HT-29 (cell line): ENCODE measurements at regions not wholly inside any gene's neighbourhood (a gene's known extent, or its start where the extent isn't known, plus 50 kb on each side); places are given as distances from the start of the nearest gene placed in this dataset.

ENCODE experiments used
- DNase-seq: peaks from one replicate; pipeline ENCODE4 v3.0.0-alpha.2; 2015; ENCODE audit warnings: low spot score

DNA sequence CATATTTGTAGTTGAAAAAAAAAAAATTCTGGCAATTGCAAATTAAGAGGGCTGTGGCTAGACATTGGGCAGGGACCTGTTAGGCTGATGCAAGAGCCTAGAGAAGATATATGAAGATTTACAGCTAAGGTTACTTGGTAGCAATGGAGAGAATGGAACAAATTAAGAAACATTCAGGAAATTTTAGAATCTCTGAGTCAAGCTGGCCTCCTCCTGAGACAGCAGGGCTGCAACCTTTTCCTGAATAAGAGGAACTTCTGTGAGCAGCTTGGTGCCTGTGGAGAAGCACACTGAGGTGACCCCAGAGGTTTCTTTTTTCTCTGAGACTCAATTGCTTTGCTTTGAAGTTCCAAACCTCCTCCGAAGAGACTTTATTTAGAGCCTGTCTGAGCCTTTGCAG, 118.6 kb upstream of the LRATD1 start:
- DNase-seq, result no peak

DNA sequence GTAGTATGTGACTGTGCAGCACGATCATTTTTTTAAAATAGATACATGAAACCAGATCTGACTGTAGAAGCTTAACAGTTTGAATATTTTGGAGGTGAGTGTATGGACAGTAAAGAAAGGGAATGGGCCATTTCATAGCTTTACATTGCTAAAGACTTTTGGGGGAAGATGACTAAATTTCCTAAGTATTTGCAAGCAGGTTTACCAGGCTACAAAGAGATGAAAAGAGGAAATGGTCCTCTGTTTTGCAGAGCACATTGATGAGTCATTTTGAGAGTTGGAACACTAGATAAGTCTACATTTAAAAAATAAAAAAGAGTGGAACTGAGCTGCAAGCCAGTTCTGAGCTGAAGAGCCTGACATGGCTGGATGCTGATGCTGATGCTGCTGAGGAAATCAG, 115.7 kb upstream of the LRATD1 start:
- DNase-seq, result no peak

DNA sequence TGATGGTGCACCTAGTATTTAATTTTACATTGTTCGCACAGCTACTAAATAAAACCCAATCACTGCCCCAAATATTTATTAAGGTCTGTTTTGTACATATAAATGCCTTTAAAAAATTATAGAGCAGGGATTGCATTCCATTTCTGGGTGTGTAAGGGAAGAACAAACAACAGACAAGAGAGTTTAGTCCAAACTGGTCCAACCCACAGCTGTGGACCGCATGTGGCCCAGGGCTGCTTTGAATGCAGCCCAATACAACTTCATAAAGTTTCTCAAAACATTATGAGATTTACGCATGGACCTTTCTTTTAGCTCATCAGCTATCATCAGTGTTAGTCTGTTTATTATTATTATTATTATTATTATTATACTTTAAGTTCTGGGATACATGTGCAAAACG, 114.8 kb upstream of the LRATD1 start:
- no peak for DNase-seq

DNA sequence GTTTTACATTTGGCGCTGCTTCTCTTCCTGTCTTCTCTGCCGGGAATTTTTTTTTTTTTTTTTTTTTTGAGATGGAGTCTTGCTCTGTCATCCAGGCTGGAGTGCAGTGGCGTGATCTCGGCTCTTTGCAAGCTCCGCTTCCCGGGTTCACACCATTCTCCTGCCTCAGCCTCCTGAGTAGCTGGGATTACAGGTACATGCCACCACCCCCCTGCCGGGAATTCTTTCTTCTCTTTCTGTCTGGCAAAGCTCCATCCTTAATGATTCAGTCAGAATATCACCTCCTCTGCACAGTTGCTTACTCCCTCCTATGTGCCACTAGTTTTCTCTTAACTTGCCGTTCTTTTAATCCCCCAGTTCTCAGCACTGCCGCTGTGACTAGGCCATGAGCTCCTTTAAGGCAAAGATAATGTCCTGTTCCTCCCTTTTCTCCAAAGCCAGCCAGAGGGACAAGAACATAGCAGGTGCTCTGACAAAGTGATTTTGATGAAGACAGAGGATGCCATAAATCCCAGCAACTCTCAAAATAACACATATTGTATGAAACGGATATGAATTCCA, 112.1 kb upstream of the LRATD1 start:
- DNase-seq, result no peak

DNA sequence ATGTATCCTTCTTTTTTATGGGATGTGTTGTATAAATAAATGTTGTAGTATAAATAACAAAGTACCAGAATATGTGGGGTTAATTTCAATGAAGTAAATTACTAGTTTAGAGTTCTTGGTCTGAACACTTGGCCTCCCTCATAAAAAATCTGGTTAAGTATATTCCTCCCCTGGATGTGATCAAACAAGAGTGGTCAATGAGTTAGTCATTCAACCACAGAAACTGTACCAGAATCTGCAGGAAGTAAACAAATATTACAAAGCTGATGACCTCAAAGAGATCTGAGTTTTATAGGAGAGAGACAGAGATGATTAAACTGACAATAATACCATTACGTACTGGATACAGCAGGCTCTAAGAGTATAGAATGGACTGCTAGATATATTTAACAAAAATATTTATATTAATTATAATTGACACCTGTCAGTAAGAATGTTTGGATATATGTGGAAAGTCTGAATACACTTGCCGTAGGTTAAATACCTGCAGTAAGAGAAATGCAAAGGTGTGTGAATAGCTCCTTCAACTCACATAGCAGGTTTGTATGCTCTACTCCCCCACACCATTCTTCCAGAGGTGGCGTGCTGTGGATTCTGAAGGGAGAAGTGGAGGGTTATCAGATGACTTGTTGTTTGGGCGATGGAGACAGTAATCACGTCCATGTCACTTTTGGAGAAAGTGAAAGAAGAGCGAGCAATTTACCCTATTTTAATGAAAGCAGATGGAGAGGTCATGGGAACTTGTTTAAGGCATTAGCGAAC, 108.3 kb upstream of the LRATD1 start:
- no peak for DNase-seq

DNA sequence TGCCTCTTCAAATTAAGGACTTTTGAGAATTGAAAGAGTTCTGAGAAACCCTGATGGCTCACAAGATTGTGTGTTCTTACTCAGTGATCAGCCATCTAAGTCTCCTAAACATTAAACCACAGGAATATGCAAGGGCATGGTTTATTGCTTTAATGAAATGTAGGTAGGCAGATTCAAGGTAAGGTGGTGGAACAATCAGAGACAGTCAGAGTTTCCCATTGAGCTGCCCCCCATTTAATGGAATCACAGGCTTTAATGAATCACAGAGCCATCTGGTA, 107.8 kb upstream of the LRATD1 start:
- DNase-seq, result no peak

DNA sequence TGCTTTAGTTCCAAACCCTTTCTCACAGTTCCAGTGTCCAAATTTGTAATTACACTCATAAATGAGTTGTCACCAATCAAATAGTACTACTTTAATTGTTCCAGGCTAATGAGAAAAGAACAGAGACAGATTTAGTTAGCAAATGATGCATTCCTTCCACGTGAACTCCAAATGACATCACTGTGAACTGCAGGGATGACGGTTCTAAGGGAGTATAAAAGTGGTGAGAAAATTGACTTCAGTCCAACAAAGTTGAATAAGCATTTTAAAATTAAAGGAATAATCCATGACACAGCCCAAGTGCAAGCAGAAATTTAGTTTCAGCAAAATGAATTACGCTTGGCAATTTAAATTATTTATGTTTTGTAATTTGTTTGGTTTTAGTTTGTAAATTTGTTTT, 102.0 kb upstream of the LRATD1 start:
- no peak for DNase-seq

DNA sequence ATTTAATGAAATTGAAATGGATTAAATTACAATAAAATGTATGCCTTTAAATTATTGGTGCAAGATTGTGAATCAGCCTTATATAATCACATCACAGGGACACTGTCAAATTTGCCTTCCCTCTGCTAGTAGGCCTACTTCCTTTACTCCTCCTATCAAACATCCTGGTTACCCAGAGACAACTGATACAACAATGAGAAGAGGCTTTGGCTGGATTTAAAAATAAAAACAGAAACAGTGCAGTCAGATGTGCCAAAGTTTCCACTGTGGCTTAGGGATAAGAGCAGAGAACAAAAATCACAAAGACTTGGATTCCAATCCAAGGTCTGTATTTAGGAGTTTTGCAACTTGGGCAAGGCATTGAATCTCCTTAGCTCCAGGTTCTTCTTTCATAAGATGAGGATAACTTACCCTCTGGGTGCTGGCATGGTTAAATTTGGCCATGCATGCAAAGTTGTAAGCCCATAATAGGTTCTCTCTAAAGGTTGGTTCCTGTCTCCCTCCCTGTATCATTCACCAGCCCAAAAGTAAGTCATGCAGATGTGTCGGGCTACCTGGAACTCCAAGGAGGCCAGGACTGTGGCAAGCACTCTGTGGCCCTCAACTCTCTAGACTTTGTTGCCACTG, 99.3 kb upstream of the LRATD1 start:
- no peak for DNase-seq

DNA sequence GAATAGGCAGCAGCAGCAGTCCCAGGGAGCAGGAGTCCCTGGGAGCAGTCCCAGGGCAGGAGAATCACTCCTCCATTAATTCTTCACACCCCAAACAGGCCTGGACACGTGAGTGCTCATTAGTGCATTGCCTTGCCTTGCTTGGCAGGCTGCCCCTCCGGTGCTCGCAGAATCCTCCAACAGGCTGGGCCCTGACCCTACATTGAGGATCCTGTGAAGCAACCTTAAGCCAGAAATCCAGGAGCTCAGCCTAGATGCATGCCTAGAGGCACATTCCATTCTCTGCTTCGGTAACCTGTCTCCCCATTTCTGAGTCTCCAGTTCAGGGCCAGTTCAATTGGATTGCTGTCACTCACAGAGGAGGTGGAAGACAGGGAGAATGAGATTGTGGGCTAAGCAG, 97.4 kb upstream of the LRATD1 start:
- no peak for DNase-seq

DNA sequence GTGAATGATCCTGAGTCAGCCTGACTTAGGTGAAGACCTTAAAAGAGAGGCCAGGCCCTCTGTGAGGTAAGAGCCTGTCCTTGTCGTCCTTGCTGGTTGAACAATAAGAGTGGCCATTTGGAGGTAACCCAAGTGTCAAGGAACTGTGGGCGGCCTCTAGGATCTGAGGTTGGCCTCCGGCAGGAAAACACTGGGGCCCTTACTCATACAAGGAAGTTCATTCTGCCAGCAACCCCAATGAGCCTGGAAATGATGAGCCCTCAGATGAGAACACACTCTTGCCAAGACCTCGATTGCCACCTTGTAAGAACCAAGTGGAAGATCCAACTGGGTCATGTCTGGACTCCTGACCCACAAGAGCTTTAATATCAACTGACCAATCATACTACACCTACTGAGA, 95.5 kb upstream of the LRATD1 start:
- no peak for DNase-seq

DNA sequence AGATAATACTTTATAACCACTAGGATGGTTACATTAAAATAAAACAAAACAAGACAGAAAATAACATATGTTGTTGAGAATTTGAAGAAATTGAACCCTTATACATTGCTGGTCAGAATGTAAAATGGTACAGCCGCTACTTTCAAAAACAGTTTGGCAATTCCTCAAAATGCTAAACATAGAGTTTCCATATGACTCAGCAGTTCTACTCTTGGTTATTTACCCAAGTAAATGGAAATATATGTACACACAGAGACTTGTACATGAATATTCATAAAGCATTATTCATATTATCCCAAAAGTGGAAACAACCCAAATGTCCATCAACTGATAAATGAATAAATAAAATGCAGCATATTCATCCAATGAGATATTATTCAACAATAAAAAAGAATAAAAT, 92.5 kb upstream of the LRATD1 start:
- DNase-seq, result no peak

DNA sequence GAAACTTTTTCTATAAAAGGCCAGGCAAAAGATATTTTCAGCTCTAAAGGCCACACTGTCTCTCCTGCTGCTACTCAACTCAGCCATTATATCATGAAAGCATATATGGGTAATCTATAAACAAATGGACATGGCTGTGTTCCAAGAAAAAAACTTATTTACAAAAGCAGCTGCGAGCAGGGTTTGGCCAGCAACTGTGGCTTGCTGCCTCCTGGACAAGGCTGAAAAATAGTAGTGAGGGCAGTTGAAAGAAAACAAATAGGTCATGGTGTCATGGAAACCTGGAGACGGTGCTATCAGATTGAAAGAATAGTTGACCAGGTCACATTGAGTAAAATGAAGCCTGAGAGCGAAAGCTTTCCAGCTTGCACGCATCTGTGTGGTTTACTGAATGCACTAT, 89.2 kb upstream of the LRATD1 start:
- no peak for DNase-seq

DNA sequence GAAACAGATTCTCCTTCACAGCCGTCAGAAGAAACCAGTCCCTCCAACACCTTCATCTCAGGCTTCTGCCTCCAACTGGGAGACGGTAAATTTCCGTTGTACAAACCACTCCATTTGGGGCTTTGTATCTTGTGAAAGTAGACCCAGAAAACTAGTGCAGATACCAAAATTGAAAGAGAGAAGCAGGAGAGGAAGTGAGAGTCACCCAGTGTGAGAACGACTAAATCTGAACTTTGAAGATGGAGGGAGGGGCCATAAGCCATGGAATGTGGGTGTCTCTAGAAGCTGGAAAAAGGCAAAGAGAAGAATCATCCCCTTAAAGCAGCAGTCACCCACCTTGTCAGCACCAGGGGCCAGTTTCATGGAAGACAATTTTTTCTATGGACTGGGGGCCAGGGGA, 88.3 kb upstream of the LRATD1 start:
- no peak for DNase-seq

DNA sequence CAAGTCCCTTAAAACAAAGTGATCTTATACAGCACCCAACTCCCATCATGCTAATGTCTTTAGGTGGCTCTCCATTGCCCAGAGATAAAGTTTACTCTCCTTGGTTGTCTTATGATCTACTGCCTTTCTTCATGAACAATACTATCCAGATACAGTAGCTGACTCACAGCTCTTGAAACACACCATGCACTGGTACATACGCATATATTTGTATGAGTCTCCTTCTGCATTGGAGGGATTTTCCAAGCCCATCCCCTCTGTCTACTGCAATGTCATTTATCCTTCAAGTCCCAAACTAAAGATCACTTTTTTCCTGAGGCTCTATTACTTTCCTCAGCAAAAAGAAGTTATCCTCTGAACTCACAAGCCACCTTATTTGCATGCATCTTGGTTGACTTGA, 84.7 kb upstream of the LRATD1 start:
- DNase-seq, result no peak

DNA sequence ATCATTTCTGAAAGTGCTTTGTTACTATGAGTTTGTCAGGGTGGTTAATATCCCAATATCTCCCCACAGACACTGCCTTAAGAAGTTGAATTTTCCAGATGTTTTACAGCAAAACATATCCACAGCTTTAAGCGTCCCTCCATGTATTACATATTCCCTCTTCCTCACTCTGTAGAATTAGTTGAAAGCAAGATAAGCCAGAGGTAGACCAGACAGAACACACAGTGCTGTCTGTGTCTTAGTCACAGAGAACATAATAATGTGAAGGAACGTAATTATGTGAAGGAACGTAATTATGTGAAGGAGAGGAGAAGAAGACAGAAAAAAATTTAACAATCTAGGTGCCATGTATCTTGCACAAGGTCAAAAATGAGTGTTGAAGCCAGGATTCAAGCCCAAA, 81.9 kb upstream of the LRATD1 start:
- DNase-seq, result no peak

DNA sequence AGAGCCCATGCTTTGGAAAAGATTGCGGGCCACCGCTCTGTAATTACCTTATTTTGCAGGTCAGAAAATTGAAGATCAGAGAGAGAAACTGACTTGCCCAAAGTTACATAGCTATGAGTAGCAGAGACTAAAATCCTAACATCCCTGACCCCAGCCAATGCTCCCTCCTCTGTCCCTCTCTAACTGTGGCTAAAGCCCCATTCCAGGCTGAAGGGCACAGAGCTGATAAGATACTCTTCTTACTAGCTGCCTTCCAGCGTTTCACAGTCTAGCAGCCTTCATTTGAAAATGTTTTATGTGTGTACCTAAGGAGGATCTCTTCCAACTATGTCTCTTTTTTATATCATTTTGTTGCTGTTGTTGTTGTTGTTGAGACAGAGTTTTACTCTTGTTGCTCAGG, 81.4 kb upstream of the LRATD1 start:
- DNase-seq, result no peak

DNA sequence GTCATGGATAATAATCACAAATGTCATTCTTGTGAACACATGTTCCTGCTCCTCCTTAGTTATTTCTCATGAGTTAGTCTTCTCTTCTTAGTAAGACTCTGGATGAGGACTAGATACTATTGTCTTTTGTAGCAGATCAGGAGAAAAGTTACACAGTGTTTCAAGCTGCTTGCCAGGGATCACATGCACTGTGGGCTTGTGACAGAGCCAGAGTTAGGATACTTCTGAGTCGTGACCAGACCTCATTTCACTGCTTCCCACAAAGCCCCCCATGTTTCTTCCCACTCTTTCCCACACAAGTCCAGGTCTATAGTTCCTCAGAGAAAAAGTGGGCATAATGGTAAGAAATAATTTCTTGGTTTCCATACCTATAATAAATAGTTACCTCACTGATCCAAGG, 80.2 kb upstream of the LRATD1 start:
- DNase-seq, result no peak

DNA sequence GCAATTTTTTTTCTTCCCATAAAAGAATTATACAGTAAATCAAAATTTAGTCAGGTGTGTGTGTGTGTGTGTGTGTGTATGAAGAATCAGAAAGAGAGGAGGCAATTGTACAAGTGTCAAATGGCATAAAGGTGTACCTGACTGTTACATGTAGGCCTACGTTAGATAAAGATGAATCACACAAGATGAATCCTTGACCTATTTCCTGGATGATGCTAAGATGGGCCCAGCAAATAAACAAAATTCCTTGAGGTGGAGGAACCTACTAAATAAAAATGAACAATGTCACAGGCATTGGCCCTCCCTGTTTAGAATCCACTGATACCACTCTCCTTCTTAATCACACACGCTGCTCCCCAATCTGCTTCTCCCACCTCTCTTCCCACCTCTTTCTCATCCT, 79.7 kb upstream of the LRATD1 start:
- DNase-seq, result no peak

DNA sequence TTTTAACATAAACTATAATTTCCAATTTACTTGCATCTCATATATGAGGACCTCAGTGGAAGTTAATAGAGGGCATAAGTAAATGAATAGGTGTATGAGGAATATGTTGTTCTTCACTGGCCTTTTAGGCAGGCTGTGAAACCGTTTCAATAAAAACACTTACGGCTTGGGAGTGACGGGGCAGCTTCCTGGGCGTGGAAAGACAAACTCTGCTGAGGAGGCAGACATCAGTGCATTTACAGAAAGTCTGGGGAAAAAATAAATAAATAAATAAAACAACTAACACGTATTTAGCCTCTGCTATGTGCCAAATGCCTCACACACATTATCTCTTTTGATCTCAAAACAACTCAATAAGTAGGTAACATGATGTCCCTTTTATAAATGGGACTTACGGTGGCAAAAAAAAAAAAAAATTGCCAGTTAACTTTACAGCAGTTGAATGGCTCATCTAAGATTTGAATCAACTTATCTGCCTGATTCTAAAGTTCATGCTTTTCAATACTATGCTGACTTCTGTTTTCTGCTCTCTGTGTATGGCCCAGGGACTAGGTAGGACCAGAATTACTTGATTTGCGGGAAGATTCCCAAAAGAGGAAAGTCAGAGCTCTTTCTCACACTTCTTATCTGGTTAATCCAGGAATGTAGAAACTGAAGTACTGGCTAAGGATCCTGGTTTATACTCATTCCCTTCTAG, 77.5 kb upstream of the LRATD1 start:
- no peak for DNase-seq

DNA sequence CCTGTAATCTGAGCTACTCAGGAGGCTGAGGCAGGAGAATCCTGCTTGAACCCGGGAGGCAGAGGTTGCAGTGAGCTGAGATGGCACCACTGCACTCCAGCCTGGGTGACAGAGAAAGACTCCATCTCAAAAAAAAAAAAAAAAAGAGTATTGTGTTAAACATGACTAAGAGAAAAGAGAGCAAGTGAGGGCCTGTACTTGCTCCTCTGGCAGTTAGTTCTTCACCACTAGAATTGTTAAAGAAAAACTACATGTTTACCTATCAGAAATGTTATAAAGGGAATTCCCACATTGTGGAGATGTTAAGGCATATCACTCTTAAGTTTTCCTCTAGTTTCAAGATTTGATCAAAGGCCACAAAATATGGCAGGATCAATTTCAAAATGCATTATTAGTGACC, 75.4 kb upstream of the LRATD1 start:
- no peak for DNase-seq

DNA sequence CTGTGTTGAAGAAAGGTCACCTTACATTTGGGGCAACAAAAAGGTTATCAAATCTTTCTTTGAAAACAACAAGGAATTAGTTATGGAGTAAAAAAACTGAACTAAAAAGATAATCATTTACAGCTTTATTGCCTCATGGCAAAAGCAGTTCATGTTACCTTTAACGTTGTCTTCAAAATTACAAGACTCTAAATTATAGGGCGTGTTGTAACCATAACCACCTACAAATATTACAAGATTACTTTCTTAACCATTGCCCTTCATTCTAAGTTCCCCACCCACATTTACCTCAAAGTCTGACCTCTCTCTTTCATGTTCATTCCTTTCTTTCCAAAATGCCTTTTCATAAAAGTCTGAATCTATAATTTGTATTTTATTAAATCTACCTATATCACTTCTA, 74.6 kb upstream of the LRATD1 start:
- DNase-seq, result no peak

DNA sequence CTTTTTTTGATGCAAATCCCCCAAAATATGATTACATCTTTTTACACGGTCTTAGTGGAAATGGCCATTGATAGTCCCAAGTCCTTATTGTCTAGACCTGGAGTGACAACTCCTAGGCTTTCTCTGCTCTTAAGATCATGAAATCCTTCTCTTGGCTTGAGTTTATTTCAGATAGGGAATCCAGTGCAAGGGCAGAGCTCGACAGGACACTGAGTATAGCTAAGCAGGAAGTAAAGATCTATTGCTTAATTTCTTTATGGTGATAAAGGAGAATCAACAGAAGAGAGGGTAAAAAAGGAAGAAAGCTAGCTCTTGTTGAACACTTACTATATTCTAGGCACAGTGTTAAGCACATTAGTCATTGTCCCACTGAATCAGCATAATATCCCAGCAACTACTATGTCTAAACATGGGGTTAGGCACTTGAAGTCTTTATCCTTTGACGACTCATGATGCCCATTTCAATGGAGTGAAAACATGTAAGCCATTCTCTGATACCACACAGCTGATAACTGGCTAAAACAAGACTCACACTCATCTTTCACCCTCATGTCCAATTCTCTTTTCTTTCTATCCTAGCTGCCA, 74.1 kb upstream of the LRATD1 start:
- no peak for DNase-seq

DNA sequence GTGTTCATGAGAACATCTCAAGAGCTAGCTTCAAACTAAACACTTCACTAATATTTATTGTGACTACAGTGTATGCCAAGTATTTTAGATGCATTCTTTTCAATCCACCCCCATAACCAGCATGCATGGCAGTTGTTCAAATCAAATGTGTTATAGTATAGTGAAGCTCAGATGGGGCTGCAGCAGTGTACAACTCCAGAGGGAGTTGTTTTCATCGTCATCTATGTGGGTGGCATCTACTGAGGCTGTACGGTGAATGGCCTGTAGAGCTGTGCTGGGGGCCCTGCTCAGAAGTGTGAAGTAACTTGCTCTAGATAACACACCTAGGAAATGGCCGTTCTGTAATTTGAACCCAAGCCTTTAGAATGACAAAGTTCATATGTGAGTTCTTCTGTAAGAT, 71.8 kb upstream of the LRATD1 start:
- DNase-seq, result no peak
